ENCODE measurements at regions not wholly inside any gene's neighbourhood (a gene's known extent, or its start where the extent isn't known, plus 50 kb on each side); places are given as distances from the start of the nearest gene placed in this dataset.

DNA sequence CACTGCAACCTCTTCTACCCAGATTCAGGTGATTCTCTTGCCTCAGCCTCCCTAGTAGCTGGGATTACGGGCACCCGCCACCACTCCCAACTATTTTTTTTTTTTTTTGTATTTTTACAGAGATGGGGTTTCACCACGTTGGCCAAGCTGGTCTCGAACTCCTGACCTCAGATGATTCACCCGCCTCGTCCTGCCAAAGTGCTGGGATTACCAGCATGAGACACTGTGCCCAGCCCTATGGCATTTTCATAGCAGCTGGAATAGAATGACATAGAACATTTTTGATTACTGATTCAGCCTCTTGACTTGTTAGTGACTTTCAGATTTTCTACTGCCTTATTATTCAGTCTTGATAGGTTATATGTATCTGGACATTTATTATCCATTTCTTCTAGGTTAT, 1046.2 kb downstream of the AMY1C start:
- TF ChIP-seq, protein P1, sequence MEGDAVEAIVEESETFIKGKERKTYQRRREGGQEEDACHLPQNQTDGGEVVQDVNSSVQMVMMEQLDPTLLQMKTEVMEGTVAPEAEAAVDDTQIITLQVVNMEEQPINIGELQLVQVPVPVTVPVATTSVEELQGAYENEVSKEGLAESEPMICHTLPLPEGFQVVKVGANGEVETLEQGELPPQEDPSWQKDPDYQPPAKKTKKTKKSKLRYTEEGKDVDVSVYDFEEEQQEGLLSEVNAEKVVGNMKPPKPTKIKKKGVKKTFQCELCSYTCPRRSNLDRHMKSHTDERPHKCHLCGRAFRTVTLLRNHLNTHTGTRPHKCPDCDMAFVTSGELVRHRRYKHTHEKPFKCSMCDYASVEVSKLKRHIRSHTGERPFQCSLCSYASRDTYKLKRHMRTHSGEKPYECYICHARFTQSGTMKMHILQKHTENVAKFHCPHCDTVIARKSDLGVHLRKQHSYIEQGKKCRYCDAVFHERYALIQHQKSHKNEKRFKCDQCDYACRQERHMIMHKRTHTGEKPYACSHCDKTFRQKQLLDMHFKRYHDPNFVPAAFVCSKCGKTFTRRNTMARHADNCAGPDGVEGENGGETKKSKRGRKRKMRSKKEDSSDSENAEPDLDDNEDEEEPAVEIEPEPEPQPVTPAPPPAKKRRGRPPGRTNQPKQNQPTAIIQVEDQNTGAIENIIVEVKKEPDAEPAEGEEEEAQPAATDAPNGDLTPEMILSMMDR (IDR thresholded peaks at IDR 0.05) = no peak
- TF ChIP-seq POLR2AphosphoS5 (IDR thresholded peaks at IDR 0.05; ENCODE audit: low read depth, low read length) (no peak), SIN3A (IDR thresholded peaks at IDR 0.05; ENCODE audit: borderline replicate concordance, insufficient read depth, low read depth, low read length) (no peak), TCF7L2 (IDR thresholded peaks at IDR 0.05; ENCODE audit: low read depth, low read length) (no peak), REST (IDR thresholded peaks at IDR 0.05; ENCODE audit: insufficient read depth in 1 of 2, low read depth in 2 of 2, low read length in 1 of 2) (no peak)
- no peaks in the 10 kb centered on the region for H3K9me3 ChIP-seq (ENCODE audit: control insufficient read depth, insufficient read depth, low read depth, low read length)
- POLR2A ChIA-PET = no interaction called here
- in situ Hi-C loops (cut with HindIII; ENCODE audit: low pct_unique_long_range_greater_than_20kb, low sequenced_read_pairs) (no loop called here), intact Hi-C loops (cut with micrococcal nuclease; ENCODE audit: unreplicated experiment) (no loop called here)
- no TSS peak for BruUV-seq (replicated peaks)
- ATAC-seq (no peak), DNase-seq (ENCODE audit: low read depth, low spot score) (no peak)
- H3K27ac ChIP-seq (ENCODE audit: low read length) = no peak overlapping the region
- H3K27me3 ChIP-seq (ENCODE audit: control insufficient read depth, insufficient read depth, low read length) = no peaks in the 10 kb centered on the region
- no peaks in the 10 kb centered on the region for H3K4me1 ChIP-seq (ENCODE audit: control insufficient read depth, insufficient read depth, low read length)
- CTCF ChIA-PET = no interaction called here
- no peak overlapping the region for H3K4me3 ChIP-seq (ENCODE audit: low read depth in 2 of 2, low read length in 2 of 2)
- H3K36me3 ChIP-seq (ENCODE audit: control insufficient read depth, insufficient read depth, low read length) = no peaks in the 10 kb centered on the region

DNA sequence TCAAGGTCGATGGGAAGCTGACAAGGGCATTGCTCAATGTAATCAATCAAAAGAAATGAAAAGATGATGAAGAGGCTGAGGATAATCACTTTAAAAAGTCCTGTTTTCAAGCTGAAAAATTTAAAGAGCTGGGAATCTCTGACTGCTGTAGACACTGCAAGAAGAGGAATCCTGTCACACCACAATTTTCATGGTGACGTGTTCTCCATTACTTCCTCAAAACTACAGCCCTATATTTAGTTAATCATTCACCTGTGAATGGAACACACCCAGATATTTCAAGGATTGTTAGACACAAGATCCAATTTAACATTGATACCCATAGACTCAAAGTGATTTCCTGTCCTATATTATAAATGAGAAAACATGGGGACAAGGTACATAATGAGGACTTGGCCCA, 1048.3 kb downstream of the AMY1C start:
- intact Hi-C loops (cut with micrococcal nuclease; ENCODE audit: unreplicated experiment) (no loop called here), in situ Hi-C loops (cut with HindIII; ENCODE audit: low pct_unique_long_range_greater_than_20kb, low sequenced_read_pairs) (no loop called here)
- Histone ChIP-seq H3K4me3 (ENCODE audit: low read depth in 2 of 2, low read length in 2 of 2) (no peak overlapping the region), H3K36me3 (ENCODE audit: control insufficient read depth, insufficient read depth, low read length) (no peaks in the 10 kb centered on the region), H3K4me1 (ENCODE audit: control insufficient read depth, insufficient read depth, low read length) (no peaks in the 10 kb centered on the region), H3K27me3 (ENCODE audit: control insufficient read depth, insufficient read depth, low read length) (no peaks in the 10 kb centered on the region), H3K9me3 (ENCODE audit: control insufficient read depth, insufficient read depth, low read depth, low read length) (no peaks in the 10 kb centered on the region), H3K27ac (ENCODE audit: low read length) (no peak overlapping the region)
- no peak for TF ChIP-seq POLR2AphosphoS5 (IDR thresholded peaks at IDR 0.05; ENCODE audit: low read depth, low read length)
- TF ChIP-seq, protein P1 (IDR thresholded peaks at IDR 0.05) = no peak
- TF ChIP-seq SIN3A (IDR thresholded peaks at IDR 0.05; ENCODE audit: borderline replicate concordance, insufficient read depth, low read depth, low read length) = no peak
- no peak for TF ChIP-seq REST (IDR thresholded peaks at IDR 0.05; ENCODE audit: insufficient read depth in 1 of 2, low read depth in 2 of 2, low read length in 1 of 2)
- no peak for TF ChIP-seq TCF7L2 (IDR thresholded peaks at IDR 0.05; ENCODE audit: low read depth, low read length)
- ATAC-seq = no peak
- no peak for DNase-seq (ENCODE audit: low read depth, low spot score)
- BruUV-seq (replicated peaks) = no TSS peak
- POLR2A ChIA-PET = no interaction called here
- CTCF ChIA-PET = no interaction called here

All from Panc1 (cell line).